Heart left ventricle (tissue), 16 donors: ENCODE measurements at regions not wholly inside any gene's neighbourhood (a gene's known extent, or its start where the extent isn't known, plus 50 kb on each side); places are given as distances from the start of the nearest gene placed in this dataset.

Experiments used
- ATAC-seq, 4 donors: fragments of 200-7000 bp; cut with Tn5 transposase; one replicate each; pipeline ENCODE4 v1.9.1; 2020 to 2022; ENCODE audit warnings: moderate library complexity in 4 of 4, mild to moderate bottlenecking in 3 of 4, moderate number of reproducible peaks in 1 of 4
- DNase-seq, 5 donors: peaks; one replicate each; pipeline ENCODE4 v3.0.0-alpha.2; 2020
- H3K27ac ChIP-seq, 12 donors: fragments of 200-600 bp; sonication (generic) in 4 of 12; one replicate each; pipeline versions ENCODE4 v1.5.0 to v1.8.0; 2016 to 2022; ENCODE audit warnings: mild to moderate bottlenecking in 2 of 12
- H3K27me3 ChIP-seq, 9 donors: fragments of 200-600 bp; sonication (generic) in 2 of 9; one replicate each; pipeline versions ENCODE4 v1.5.1 to v1.8.0; 2016 to 2022; ENCODE audit warnings: mild to moderate bottlenecking in 3 of 9
- H3K36me3 ChIP-seq, 9 donors: fragments of 200-600 bp; sonication (generic) in 2 of 9; one replicate each; pipeline versions ENCODE4 v1.5.0 to v1.8.0; 2018 to 2022; ENCODE audit warnings: mild to moderate bottlenecking in 2 of 9
- H3K4me1 ChIP-seq, 12 donors: fragments of 200-600 bp; sonication (generic) in 4 of 12; one replicate each; pipeline versions ENCODE4 v1.5.0 to v1.8.0; 2016 to 2022; ENCODE audit warnings: mild to moderate bottlenecking in 3 of 12
- H3K4me3 ChIP-seq, 12 donors: fragments of 200-600 bp; sonication (generic) in 4 of 12; one replicate each; pipeline versions ENCODE4 v1.5.0 to v1.8.0; 2017 to 2022; ENCODE audit warnings: mild to moderate bottlenecking in 9 of 12, moderate library complexity in 4 of 12
- H3K9me3 ChIP-seq, 12 donors: fragments of 200-600 bp; sonication (generic) in 4 of 12; one replicate each; pipeline versions ENCODE4 v1.5.0 to v1.8.0; 2016 to 2022; ENCODE audit warnings: mild to moderate bottlenecking in 1 of 12
- POLR2A ChIP-seq, 2 donors: fragments of 450-650 bp; IDR thresholded peaks; one replicate each; pipeline ENCODE4 v1.6.1; 2017; ENCODE audit warnings: antibody characterized with exemption in 2 of 2, mild to moderate bottlenecking in 2 of 2, moderate library complexity in 2 of 2
- WGBS, 4 donors: extraction: QIAGEN DNeasy Blood & Tissue Kit in 2 of 4; methylation state at CpG; one replicate each; pipeline versions ENCODE4 v1.1.5 to v1.1.7; 2013 to 2018; 5-methylcytosine and 5-hydroxymethylcytosine counted together
- intact Hi-C, 10 donors: fragments of 100-400 bp; cut with DNase I; formaldehyde crosslinking; loops; one replicate each; pipeline versions ENCODE4 v1.11.1 to v1.14.2; 2022
- TF ChIP-seq, protein P1 (sequence below), 12 donors: fragments of 200-600 bp; sonication (generic) in 4 of 12; IDR thresholded peaks; one replicate each; pipeline versions ENCODE4 v1.5.0 to v1.8.0; 2018 to 2022; ENCODE audit warnings: antibody characterized with exemption in 12 of 12, mild to moderate bottlenecking in 5 of 12
- donor health status: ischemic (EF 13 %, LVEDD 7.1; RV severe dilation, severe dysfunction).
- donor health status: healthy with polysubstance abuse.
- donor health status: DM: no; HTN: yes; CAD: no.
- donor health status: DM: no; HTN: no; CAD: no.
- donor health status: ischemic (EF 25% LVEDD 6.9; RV normal size, moderate dysfunction).
- donor health status: ischemic (EF 25% LVEDD 5.7; RV mildly dilated, moderate dysfunction).
- donor health status: healthy.
- donor health status: DM: yes; HTN: yes; CAD: no.
- donor health status: ischemic (EF 35%, LVEDD 5.7; RV mildly dilated, moderate dysfunction).
- donor health status: nonischemic (EF 11% LVEDD 7.7; RV severe dilation, severe dysfunction).
- donor health status: DM: yes; HTN: yes; CAD: no.
- donor health status: PGD.
- donor health status: ischemic (EF 29% LVEDD 5.4; RV normal size, mild dysfunction).
- donor health status: nonischemic (EF 23%, LVEDD 6.1; RV moderate dilation, normal function).

DNA sequence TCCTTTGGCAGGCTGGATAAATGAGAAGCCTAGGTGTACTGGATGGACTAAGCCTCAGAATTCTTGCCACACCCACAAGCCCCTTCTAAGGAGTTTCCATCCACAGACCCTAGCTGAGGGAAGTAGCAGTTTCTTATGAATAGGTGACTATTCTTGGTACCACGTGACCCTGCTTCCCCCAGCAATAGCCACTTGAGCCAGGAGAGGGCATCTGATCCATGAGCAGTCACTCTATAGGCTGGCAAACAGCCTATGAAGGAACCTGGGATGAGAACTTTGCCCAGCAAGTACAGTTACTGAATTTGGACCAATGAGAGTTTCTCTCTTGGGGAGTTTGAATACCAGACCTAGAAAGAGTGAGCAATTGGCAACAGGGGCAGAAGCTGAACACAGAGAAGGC, 84.0 kb downstream of the RTL9 start:
- intact Hi-C loops = loop anchor here in 1 of 10 donors (10.0 kb wide), 1 partner anchor 1002 kb away; no protein-coding TSS in a partner anchor
- Histone ChIP-seq H3K27me3 (peaks cover 0 to 68% (median 0%) of the 10 kb centered on the region in 9 donors), H3K4me1 (no peaks in the 10 kb centered on the region), H3K27ac (no peak overlapping the region), H3K9me3 (no peaks in the 10 kb centered on the region), H3K36me3 (no peaks in the 10 kb centered on the region), H3K4me3 (no peak overlapping the region)
- ATAC-seq (no peak), DNase-seq (no peak)
- TF ChIP-seq, protein P1, sequence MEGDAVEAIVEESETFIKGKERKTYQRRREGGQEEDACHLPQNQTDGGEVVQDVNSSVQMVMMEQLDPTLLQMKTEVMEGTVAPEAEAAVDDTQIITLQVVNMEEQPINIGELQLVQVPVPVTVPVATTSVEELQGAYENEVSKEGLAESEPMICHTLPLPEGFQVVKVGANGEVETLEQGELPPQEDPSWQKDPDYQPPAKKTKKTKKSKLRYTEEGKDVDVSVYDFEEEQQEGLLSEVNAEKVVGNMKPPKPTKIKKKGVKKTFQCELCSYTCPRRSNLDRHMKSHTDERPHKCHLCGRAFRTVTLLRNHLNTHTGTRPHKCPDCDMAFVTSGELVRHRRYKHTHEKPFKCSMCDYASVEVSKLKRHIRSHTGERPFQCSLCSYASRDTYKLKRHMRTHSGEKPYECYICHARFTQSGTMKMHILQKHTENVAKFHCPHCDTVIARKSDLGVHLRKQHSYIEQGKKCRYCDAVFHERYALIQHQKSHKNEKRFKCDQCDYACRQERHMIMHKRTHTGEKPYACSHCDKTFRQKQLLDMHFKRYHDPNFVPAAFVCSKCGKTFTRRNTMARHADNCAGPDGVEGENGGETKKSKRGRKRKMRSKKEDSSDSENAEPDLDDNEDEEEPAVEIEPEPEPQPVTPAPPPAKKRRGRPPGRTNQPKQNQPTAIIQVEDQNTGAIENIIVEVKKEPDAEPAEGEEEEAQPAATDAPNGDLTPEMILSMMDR (IDR thresholded peaks at IDR 0.05) = no peak
- TF ChIP-seq POLR2A (IDR thresholded peaks at IDR 0.05) = no peak
- 0 to 33% (median 17%) methylated on average over 1 of the region's 1 CpG for WGBS, 4 donors

DNA sequence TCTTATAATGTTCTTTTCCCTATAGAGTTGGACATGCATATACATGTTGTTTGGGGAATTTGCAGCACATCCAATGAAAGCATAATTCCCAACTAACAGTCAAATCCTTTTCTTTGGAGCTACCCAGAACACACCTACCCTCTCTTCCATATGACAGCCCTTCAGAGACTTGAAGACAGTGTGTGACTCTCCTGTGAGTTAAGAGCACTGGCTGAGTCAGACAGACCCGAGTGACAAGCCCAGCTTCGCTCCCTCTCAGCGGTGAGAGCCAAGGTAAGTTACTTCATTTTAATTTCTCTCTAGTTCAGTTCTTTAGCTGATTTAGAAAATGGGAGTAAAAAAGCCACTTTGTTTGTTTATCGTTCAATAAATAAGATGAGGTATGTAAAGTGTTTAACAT, 86.3 kb downstream of the RTL9 start:
- no peaks in the 10 kb centered on the region for H3K9me3 ChIP-seq
- no peaks in the 10 kb centered on the region for H3K36me3 ChIP-seq
- no peak overlapping the region for H3K27ac ChIP-seq
- no peak for ATAC-seq
- no peak for TF ChIP-seq POLR2A (IDR thresholded peaks at IDR 0.05)
- TF ChIP-seq, protein P1 (IDR thresholded peaks at IDR 0.05) = no peak
- H3K4me3 ChIP-seq = no peak overlapping the region
- DNase-seq = no peak
- intact Hi-C loops = loop anchor here in 1 of 10 donors (10.0 kb wide), 1 partner anchor 1000 kb away; no protein-coding TSS in a partner anchor
- WGBS, 4 donors = 60 to 71% (median 68%) methylated on average over 4 of the region's 4 CpGs
- no peaks in the 10 kb centered on the region for H3K4me1 ChIP-seq
- peaks cover 0 to 64% (median 0%) of the 10 kb centered on the region in 9 donors for H3K27me3 ChIP-seq

DNA sequence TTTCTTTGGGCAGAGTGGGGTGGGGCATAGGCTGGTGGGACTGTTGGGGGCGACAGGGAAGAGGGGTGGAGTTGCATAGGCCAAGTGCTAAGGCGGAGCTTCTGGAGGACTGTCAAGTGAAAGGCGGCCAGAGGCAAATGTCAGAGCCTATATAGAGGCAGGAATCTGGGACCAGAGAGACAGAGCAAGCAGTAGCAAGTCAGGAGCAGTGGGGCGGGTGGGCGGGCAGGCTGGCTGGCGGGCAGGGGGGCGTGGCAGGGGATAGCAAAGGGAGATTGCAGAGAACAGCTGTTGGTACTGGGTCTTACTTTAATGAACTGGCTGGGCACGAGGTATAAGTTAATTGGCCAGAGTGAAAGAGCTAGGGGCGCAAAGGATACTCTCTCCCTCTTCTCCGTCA, 89.8 kb downstream of the RTL9 start:
- no peaks in the 10 kb centered on the region for H3K9me3 ChIP-seq
- ATAC-seq (no peak), DNase-seq (no peak)
- H3K4me3 ChIP-seq = no peak overlapping the region
- no peaks in the 10 kb centered on the region for H3K36me3 ChIP-seq
- no peaks in the 10 kb centered on the region for H3K4me1 ChIP-seq
- 60 to 82% (median 75%) methylated on average over 10 of the region's 10 CpGs for WGBS, 4 donors
- TF ChIP-seq, protein P1 (IDR thresholded peaks at IDR 0.05) = no peak
- TF ChIP-seq POLR2A (IDR thresholded peaks at IDR 0.05) = no peak
- H3K27ac ChIP-seq = no peak overlapping the region
- intact Hi-C loops = loop anchor here in 2 of 10 donors (2.0 to 10.0 kb wide), 2 partner anchors 398 to 996 kb away; no protein-coding TSS in a partner anchor
- peaks cover 0 to 57% (median 0%) of the 10 kb centered on the region in 9 donors for H3K27me3 ChIP-seq

DNA sequence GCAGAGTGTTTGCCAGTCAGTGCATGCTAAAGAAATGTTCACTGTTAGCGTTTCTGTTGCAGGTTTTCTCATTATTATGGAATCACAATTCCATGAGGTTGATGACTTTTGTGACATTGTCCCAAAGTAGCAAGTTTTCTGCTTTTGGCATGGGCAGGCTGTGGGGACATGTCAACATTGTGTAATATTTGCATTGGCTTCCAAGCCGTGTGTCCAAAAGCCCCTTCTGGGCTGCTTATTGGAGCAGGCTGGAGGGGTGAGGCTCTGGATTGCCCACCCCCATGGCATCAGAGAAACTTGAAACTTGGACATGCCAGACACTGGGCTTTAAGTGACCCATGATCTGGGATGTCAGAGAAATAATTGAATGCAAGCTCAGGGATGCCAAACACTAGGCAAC, 90.7 kb downstream of the RTL9 start:
- Histone ChIP-seq H3K4me1 (no peaks in the 10 kb centered on the region), H3K36me3 (no peaks in the 10 kb centered on the region), H3K27ac (no peak overlapping the region), H3K4me3 (no peak overlapping the region), H3K9me3 (no peaks in the 10 kb centered on the region), H3K27me3 (peaks cover 0 to 52% (median 0%) of the 10 kb centered on the region in 9 donors)
- intact Hi-C loops = loop anchor here in 2 of 10 donors (2.0 to 10.0 kb wide), 2 partner anchors 397 to 995 kb away; no protein-coding TSS in a partner anchor
- TF ChIP-seq, protein P1 (IDR thresholded peaks at IDR 0.05) = no peak
- ATAC-seq (no peak), DNase-seq (no peak)
- 50 to 79% (median 65%) methylated on average over 2 of the region's 2 CpGs for WGBS, 4 donors
